HG02981 (cell line): ENCODE measurements at regions not wholly inside any gene's neighbourhood (a gene's known extent, or its start where the extent isn't known, plus 50 kb on each side); places are given as distances from the start of the nearest gene placed in this dataset.

ENCODE experiments used
- ATAC-seq: cut with Tn5 transposase; IDR thresholded peaks from one replicate; pipeline ENCODE4 v1.9.1; 2021; ENCODE audit warnings: mild to moderate bottlenecking, moderate library complexity; ENCODE audit not compliant: unreplicated experiment

DNA sequence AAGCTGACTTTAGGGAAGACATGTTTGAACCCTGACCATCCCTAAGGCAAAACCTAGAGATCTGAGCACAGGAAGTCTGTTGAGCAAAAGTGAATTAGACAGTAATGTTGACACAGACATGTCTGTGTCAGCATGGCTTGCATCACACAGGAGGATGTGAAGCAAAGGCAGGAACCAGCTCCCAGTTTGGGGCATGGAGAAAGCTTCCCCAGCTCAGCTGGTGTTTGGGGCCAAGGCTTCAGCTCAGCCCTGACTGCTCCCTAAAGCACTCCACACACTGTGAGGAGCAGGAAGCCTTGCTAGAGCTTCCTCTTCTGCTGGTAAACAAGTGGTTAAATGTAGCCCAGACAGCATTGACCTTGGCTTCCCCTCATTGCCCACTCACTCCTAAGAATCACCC is 153.8 kb upstream of the UBL3 start:
- ATAC-seq, result no peak

DNA sequence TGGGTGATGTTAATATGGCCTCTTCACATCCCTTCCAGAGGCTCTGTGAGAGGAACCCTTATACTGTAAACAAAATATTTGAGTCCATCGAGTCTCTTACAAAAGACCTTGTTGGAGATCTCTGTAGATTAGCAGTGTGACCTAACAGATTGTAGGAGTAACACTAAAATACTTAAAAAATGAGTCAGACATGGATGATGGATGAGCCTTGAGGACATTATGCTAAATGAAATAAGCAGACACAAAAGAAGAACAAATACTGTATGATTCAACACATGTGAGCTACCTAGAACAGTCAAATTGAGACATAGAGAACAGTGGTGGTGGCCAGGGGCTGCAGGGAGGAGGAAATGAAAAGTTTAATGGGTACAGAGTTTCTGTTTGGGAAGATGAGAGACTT is 152.2 kb upstream of the UBL3 start:
- ATAC-seq, result no peak

- ATAC-seq, result no peak
Measured at GRCh38 chr13:30000370-30000765, 150.0 kb upstream of the UBL3 start.

DNA sequence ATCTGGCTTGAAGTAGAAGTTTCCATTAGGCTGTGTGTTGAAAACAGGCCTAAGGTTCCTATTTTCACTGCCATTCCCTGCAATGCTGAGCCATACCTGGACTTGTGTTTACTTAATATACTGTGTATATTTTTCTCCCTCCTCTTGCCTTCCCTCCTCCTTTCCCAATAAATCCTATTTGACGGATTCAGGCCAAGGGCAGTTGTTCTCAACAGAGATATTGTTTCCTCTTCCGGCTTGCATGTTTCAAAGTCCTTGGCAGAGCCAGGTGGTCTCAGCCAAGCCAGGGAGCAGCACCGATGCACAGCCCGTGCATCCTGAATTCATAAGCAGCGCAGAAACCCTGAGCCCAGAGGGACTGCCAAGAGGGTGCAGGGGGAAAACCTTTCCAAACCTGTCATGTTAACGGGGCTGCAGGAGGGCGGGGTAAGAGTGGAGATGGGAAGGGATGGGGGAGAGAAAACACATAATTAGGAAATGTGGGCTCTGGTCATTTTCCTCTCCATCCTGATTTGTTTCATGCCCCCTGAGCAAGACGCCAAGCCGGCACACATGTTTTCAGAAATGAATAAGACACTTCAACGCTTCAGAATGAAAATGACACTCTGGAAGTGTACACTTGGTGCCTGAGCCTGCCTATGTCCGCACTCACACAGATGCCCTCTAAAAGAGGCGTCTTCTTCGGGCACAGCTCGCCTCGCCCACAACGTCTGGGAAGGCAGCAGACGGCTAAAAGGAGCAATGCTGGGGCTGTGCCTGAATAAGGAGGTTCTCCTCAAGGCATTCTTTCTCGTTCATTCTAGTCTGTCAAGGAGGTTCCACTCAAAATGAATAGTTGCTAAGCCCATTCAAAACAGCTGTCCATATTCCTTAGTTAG is 149.3 kb upstream of the UBL3 start:
- ATAC-seq, result no peak

DNA sequence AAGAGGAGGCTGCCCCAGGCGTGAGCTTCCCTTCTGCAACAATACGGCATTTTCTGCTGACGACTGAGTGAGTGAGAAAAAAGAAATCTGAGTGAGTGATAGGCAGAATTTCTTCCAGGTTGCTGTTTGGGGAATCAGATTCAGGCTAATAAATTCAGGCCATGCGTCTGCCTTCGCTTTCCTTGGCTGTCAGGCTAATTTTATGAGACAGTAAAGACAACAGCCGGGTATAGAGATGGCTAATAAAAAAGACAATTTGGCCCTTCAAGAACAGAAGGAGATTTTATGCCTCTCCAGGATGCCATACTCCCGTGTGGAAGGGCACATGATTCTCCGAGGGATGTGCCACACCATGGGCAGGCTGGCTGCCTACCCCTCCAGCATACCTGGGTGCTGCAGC is 145.9 kb upstream of the UBL3 start:
- no peak for ATAC-seq

GRCh38 chr13:29994911-29995595 is 144.6 kb upstream of the UBL3 start:
- no peak for ATAC-seq

DNA sequence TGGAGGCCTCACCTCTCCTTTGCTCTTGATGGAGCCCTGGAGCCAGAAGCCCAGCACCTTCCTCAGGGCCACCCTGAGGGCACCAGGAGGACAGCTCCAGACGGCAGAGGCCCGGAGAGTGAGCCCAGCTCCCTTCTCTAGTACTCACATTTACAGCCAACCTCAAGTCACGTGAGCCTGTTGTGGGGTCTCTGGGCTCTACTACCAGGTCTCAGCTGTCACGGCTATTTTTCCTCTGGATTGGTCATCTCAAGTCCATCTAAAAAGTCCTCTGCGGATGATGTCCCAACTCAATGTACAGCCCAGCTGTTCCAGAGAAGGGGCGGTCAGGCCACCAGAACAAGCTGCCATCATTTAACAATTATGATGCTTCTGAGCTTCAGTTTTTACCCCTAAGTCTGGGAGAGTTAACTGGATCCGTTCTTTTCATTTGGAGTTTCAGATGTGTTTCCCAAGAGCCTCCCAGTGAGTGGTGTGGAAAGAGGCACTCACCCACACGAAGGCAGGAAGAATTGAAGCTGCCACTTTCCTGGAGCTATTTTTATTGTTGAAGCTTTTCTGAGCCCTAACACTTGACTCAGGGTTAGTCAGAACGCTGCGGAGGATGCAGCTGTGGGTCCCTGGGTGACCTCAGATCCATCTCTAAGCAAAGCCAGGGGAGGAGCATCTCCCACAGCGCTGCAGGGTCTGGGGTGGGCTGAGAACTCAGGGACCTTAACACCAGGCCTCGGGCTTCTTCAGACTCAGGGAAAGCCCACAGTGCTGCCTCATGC is 143.5 kb upstream of the UBL3 start:
- no peak for ATAC-seq

DNA sequence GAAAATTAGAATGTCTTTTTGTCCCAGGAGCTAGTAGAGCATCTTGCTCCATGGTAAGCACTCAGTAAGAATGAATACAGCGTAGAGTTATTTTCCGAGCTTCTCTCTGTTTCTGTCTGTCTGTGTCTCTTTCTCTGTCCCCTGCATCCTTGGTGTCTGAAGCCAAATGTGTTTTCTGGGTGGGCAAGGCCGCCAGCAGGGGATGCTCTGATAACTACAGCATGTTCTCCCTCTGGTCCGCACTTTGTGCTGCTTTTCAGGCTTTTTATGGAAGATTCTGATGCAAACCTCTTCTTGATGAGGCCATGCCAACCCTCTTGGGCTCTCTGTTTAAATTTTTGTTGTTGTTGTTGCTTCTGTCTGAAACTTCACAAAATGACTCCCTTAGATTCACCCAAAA is 142.8 kb upstream of the UBL3 start:
- ATAC-seq, result no peak

DNA sequence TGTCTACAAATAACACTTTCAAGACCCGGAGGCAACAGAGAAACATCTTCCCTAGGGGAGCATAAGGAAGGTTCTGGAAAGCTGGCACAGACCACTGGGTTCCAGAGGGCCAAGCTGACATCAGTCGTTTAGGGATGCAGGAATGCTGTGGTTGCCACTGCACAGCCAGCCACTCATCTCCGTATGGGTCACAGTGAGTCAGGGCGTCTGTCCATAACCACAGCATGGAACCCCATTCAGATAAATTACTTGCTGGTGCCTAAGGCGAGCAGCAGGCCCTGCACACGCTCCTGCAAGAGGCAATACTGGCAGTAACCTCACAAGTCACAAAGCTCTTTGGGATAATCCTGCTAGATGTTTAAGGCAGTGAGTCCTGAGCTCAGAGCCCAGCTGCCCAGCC is 140.9 kb upstream of the UBL3 start:
- ATAC-seq, result no peak

DNA sequence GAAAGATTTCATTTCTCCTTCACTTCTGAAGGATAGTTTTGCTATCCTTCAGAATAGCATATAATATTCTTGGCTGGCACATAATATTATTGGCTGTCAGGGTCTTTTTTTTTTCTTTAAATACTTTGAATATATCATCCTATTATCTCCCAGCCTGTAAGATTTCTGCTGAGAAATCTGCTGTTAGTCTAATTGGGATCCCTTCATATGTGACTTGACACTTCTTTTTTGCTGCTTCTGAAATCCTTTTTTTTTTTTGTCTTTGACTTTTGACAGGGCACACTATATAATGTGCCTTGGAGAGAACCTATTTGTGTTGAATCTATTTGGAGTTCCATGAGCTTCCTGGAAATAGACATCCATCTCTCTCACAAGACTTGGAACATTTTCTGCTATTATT is 136.9 kb upstream of the UBL3 start:
- ATAC-seq, result no peak

DNA sequence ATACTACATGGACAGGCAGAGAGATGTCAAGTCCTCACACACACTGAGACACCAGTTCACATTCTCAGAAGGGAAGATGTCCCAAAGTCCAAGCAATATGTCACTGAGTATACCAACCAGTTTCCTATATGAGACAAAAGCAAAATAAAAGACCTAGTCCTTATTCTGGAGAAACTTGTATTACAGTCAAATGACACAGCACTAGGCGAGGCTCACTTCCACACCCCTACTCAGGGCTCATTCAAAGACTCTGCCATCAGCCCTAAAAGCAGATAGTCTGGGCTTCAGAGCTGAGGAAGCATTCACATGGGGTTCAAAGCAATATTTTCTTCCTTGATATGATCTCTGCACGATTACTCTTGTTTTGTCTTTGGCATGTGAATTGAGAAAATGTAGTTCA is 129.9 kb upstream of the UBL3 start:
- ATAC-seq, result no peak

DNA sequence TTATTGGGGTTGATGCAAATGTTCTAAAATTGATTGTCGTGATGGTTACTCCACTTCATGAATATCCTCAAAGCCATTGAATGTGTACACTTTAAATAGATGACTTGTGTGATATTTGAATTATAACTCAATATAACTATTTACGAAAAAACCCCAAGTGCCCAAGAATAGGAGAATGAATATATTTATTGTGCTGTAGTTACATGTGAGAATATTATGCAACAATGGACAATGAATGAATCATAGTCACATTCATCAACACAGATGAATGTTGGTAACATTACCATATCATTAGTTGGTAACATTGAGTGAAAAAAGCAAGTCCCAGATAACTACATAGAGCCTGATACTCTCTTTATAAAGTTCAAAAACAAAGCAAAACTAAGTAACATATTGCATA is 127.8 kb upstream of the UBL3 start:
- no peak for ATAC-seq

DNA sequence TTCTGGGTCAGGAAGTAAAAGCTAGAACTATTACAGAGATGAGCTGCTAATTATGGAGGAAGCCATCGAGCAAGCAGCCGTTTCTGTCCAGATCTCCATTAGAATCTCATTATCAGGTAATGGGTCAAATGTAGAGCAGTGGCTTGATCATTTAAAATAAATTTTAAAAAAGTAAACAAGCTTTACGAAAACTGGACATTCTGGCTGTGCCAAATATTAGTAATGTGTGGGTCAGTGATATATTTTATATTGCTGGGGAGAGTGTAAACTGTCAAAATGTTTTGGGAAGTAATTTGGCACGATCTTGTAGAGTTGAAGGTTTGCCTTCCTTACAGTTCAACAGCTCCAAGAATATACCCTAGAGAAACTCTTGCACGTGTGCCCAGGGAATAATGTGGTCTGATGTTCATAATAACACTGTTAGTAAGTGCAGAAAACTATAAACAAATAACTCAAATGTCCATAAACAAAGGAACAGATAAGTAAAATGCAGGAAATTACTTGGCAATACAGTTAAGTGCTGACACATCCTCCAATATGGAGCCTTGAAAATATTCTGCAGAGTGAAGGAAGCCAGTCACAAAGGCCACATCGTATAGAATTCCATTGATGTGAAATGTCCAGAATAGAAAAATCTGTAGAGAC is 127.2 kb upstream of the UBL3 start:
- ATAC-seq, result no peak

DNA sequence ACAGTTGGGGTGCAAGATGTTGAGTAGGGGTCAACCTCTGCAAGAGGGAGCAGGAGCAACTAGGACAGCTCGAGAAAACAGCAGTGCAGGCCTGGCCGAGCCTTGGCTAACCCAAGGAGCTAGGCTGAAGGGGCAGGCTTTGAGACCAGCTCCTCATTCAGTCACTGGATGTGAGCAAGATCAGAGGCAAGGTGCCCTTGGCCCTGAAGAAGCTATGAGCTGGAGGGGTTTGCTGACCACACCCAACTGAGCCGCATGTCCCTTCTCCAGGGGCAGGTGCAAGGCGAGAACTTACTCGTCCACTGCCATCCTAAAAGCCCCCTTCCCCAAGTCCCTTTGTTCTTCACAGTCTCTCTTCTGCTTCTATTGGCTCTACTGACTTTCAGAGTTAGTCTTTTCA is 126.1 kb upstream of the UBL3 start:
- ATAC-seq, result no peak

DNA sequence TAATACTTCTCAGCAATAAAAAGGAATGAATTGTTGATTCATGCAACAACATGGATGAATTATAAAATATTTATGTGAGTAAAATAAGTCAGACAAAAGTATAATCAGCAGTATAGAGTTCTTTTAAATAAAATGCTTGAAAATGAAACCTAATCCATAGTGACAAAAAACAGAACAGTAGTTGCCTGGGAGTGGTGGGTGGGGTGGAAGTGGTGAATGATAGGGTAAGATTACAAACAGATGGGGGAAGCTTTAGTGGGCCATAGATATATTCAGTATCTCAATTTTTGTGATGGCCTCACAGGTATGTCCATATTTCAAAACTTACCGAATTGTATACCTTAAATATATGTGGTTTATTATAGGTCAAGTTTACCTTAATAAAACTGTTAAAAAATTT is 124.9 kb upstream of the UBL3 start:
- ATAC-seq, result no peak

DNA sequence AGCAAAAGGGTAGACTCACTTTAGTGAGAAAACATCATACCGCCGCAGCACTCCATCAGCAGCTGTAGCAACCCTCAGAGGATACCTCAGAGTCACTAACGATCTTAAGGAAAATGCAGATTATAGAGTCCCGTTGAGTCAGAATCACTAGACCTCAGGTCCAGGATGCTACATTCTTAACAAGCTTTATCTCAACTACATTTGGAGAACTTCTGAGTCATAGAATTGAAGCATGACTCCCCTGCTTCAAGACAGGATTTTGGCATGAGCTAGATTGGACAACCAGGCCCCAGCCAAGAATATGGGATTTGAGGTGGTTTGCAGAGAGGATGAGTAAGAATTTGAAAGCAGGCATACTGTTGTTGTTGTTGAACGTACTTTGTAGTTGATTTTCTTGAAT is 118.9 kb upstream of the UBL3 start:
- no peak for ATAC-seq

- no peak for ATAC-seq
Measured at GRCh38 chr13:29964181-29964845, 113.9 kb upstream of the UBL3 start.

- ATAC-seq, result no peak
Measured at GRCh38 chr13:29963089-29963488, 112.7 kb upstream of the UBL3 start.

- no peak for ATAC-seq
Measured at GRCh38 chr13:29961036-29961670, 110.7 kb upstream of the UBL3 start.

- ATAC-seq, result no peak
Measured at GRCh38 chr13:29959603-29960002, 109.2 kb upstream of the UBL3 start.
